ENCODE measurements at regions not wholly inside any gene's neighbourhood (a gene's known extent, or its start where the extent isn't known, plus 50 kb on each side); places are given as distances from the start of the nearest gene placed in this dataset.

DNA sequence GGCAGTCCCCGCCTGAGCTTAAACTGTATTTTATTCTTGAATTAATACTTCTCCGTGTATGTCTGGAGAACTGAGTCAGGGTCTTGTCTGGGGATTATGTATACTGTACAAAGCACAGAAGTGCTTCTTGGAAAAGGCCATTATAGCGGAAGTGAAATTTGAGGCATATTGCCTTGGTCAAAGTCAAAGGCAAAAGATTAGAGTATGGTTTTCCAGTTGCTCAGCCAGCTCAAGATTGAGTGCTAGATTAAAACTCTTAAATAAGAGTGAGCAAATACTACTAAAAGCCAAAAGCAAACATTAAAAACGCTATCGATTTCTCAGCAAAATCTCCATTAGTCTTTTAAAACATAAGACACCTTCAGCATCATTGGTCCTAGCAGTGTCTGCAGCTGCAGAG, 207.7 kb upstream of the MAN1A1 start:
- Histone ChIP-seq H3K9ac (ENCODE audit: low read length) (no peak overlapping the region), H3K4me3 (ENCODE audit: low read length) (no peak overlapping the region), H3K36me3 (ENCODE audit: control insufficient read depth, low read depth, low read length) (no peaks in the 10 kb centered on the region), H3K9me3 (ENCODE audit: control insufficient read depth, low read depth, low read length) (no peaks in the 10 kb centered on the region), H3K27me3 (ENCODE audit: control insufficient read depth, insufficient read depth, low read length) (no peaks in the 10 kb centered on the region), H3K27ac (ENCODE audit: low read length) (no peak overlapping the region), H3K4me1 (ENCODE audit: control insufficient read depth, low read depth, low read length) (no peaks in the 10 kb centered on the region)

DNA sequence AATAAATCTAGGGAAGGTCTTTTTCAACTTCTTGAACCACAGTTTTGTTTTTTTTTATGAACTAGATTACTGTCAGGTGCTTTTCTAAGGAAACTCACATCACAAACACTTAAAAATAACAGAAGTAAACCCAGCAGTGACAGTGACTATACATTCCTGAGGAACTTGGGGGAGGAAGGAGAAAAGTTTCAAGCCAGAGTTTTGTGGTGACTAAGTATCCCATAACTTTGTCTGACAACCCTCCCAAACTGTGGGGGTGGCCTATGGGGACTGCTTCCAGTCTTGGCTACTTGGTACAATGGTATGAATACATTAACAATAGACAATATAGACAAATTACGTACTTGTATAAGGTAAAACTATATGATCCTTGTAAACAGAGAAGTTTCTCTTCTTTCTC, 202.5 kb upstream of the MAN1A1 start:
- Histone ChIP-seq H3K27ac (ENCODE audit: low read length) (no peak overlapping the region), H3K4me1 (ENCODE audit: control insufficient read depth, low read depth, low read length) (no peaks in the 10 kb centered on the region), H3K9me3 (ENCODE audit: control insufficient read depth, low read depth, low read length) (no peaks in the 10 kb centered on the region), H3K36me3 (ENCODE audit: control insufficient read depth, low read depth, low read length) (no peaks in the 10 kb centered on the region), H3K4me3 (ENCODE audit: low read length) (no peak overlapping the region), H3K27me3 (ENCODE audit: control insufficient read depth, insufficient read depth, low read length) (no peaks in the 10 kb centered on the region), H3K9ac (ENCODE audit: low read length) (no peak overlapping the region)

DNA sequence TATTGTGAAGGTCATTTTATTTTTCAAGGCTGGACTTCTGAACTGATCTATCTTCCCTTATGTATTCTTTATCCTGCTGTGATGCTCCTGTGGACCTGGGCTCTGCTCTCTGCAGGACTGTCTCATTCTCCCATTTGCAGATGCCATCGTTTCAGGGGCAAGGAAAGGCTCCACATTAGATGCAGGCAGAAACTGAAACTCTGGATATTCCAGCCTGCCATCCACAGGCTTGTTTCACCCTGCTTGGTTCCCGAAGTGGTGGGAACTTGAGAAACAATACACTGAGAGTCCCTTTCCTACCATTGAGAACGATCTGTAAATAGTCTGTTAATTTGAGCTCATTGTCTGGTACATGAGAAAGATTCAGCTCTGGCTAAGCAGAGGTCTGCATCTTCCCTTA, 197.5 kb upstream of the MAN1A1 start:
- no peaks in the 10 kb centered on the region for H3K36me3 ChIP-seq (ENCODE audit: control insufficient read depth, low read depth, low read length)
- H3K27ac ChIP-seq (ENCODE audit: low read length): no peak overlapping the region
- H3K4me1 ChIP-seq (ENCODE audit: control insufficient read depth, low read depth, low read length): no peaks in the 10 kb centered on the region
- no peak overlapping the region for H3K9ac ChIP-seq (ENCODE audit: low read length)
- no peaks in the 10 kb centered on the region for H3K9me3 ChIP-seq (ENCODE audit: control insufficient read depth, low read depth, low read length)
- no peaks in the 10 kb centered on the region for H3K27me3 ChIP-seq (ENCODE audit: control insufficient read depth, insufficient read depth, low read length)
- H3K4me3 ChIP-seq (ENCODE audit: low read length): no peak overlapping the region

DNA sequence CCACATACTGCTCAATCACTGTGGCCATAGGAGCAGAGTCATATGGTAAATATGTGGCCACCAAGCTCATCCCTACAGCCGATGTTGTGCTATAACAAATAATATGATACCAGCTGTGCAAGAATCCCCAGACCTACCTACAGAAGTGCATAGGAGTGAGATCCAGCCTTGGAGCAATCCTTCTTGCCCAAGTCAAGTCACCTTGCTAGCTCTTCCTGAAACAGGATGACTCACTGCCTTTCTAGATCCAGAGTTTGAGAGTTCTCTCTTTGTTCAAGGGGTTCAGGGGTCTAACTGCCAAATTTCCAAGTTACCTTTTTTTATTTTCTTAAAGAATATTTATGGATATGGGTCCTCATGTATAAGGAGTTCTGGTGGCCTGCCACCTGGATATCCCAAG, 195.7 kb upstream of the MAN1A1 start:
- no peak overlapping the region for H3K4me3 ChIP-seq (ENCODE audit: low read length)
- no peaks in the 10 kb centered on the region for H3K4me1 ChIP-seq (ENCODE audit: control insufficient read depth, low read depth, low read length)
- no peak overlapping the region for H3K9ac ChIP-seq (ENCODE audit: low read length)
- H3K27ac ChIP-seq (ENCODE audit: low read length): no peak overlapping the region
- H3K36me3 ChIP-seq (ENCODE audit: control insufficient read depth, low read depth, low read length): no peaks in the 10 kb centered on the region
- no peaks in the 10 kb centered on the region for H3K27me3 ChIP-seq (ENCODE audit: control insufficient read depth, insufficient read depth, low read length)
- H3K9me3 ChIP-seq (ENCODE audit: control insufficient read depth, low read depth, low read length): no peaks in the 10 kb centered on the region

DNA sequence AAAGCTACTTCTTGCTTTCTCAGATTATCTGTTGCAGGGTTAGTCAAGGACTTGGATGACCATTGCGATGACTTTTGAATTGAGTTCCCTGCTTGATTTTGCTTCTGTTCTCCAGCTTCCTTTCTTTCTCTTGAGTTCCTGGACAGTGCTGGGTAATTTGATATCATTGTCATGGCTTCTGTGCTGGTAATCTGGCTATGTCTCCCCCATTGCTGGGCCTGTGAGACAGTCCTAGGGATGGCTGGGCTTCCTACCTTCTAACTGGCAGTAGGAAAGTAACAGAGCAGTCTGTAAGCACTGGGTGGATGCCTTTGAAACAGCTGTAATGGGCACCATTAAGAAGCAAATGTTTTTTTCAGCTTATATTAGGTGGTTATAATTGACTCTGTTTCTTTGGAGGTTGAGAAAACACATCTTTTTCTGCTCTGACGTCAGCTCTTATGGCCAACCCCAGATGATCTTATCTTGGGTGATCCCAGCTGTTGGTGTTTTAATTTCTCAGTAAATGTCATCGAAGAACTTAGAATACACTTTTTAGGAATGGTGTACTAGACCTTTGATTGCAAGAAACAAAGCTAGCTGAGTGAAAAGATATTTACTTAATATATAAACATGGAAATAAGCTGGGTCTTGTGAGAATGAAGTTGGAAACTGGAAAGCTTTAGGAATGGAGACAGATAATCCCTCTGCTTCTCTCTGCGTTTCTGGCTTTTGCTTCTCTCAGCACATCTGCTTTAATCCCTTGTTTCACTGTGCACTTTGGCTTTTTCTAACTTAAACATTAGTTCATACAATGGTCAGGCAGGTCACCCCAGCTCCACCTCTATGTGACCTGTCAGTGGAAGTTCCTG, 195.0 kb upstream of the MAN1A1 start:
- Histone ChIP-seq H3K27ac (ENCODE audit: low read length) (no peak overlapping the region), H3K36me3 (ENCODE audit: control insufficient read depth, low read depth, low read length) (no peaks in the 10 kb centered on the region), H3K9me3 (ENCODE audit: control insufficient read depth, low read depth, low read length) (no peaks in the 10 kb centered on the region), H3K9ac (ENCODE audit: low read length) (no peak overlapping the region), H3K4me1 (ENCODE audit: control insufficient read depth, low read depth, low read length) (no peaks in the 10 kb centered on the region), H3K4me3 (ENCODE audit: low read length) (no peak overlapping the region), H3K27me3 (ENCODE audit: control insufficient read depth, insufficient read depth, low read length) (no peaks in the 10 kb centered on the region)

DNA sequence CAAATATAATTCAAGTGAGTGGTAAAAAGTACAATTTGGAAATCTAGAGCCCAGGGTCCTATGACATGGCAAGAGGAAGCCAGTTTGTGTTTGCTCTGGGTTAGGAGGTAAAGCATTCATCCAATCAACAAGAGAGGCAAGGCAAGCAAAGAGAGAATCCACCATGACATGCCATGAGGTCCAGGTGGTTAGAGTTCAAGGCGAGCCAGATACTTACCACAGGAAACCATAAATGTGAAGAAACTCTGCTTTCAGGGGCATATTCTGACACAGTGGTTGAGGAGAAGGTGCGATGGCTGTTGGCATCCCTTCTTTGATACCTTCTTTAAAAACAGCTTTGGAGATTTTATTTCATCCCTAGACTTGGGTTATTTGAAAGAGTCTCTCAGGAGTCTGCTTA, 193.8 kb upstream of the MAN1A1 start:
- Histone ChIP-seq H3K27me3 (ENCODE audit: control insufficient read depth, insufficient read depth, low read length) (no peaks in the 10 kb centered on the region), H3K4me3 (ENCODE audit: low read length) (no peak overlapping the region), H3K36me3 (ENCODE audit: control insufficient read depth, low read depth, low read length) (no peaks in the 10 kb centered on the region), H3K9ac (ENCODE audit: low read length) (no peak overlapping the region), H3K27ac (ENCODE audit: low read length) (no peak overlapping the region), H3K9me3 (ENCODE audit: control insufficient read depth, low read depth, low read length) (no peaks in the 10 kb centered on the region), H3K4me1 (ENCODE audit: control insufficient read depth, low read depth, low read length) (no peaks in the 10 kb centered on the region)

DNA sequence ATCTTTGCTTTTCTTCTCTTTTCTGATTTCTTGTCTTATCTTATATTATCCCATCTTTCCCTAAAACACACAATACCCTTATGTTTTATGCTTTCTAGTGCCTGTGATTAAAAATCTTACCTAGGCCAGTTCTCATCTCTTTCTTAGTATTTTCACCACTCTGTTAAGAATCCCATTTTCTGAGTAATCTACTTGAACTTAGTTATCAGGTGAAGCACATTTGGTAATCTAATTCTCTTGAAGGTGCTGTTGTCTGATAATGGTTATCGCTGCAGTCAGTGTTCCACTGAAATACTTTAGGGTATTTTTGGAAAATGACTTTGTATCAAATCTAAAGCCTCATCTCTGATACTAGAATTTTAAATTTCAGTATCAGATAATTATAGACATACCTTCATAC, 192.5 kb upstream of the MAN1A1 start:
- Histone ChIP-seq H3K36me3 (ENCODE audit: control insufficient read depth, low read depth, low read length) (no peaks in the 10 kb centered on the region), H3K9me3 (ENCODE audit: control insufficient read depth, low read depth, low read length) (no peaks in the 10 kb centered on the region), H3K27ac (ENCODE audit: low read length) (no peak overlapping the region), H3K4me3 (ENCODE audit: low read length) (no peak overlapping the region), H3K9ac (ENCODE audit: low read length) (no peak overlapping the region), H3K27me3 (ENCODE audit: control insufficient read depth, insufficient read depth, low read length) (no peaks in the 10 kb centered on the region), H3K4me1 (ENCODE audit: control insufficient read depth, low read depth, low read length) (no peaks in the 10 kb centered on the region)

DNA sequence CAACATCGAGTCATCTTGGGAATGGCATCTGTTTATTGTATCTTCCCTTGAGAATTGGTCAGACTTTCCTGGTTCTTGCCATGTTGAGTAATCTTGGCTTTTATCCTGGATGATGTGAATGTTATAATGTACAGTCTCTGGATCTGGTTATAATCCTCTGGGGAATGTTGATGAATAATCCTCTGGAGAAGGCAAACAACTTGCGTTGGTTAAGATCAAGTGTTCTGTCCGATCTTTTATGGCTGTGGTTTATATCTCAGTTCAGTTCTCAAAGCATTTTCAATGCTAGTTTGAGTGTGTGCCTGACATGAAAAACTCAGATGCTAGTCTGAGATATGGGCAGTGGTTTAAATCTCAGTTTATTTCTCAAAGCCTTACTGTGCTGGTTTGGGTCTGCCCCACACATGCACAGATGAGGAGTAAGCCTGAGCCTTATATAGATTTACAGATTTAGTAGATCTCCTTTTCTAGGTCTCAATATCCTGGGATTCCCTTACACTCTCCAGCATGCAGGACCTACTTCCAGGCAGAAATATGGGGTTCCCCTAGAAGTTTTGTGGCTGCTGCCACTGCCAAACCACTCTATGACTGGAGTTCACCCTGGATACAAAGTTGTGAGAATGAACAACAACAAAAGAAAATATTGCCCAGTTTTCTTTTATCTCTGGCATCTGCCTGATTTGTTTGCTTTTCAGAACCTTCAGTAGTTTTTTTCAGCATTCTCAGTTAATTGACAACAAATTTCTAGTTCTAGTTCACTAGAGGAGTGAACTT, 191.8 kb upstream of the MAN1A1 start:
- no peak overlapping the region for H3K9ac ChIP-seq (ENCODE audit: low read length)
- H3K4me3 ChIP-seq (ENCODE audit: low read length): no peak overlapping the region
- H3K4me1 ChIP-seq (ENCODE audit: control insufficient read depth, low read depth, low read length): no peaks in the 10 kb centered on the region
- no peaks in the 10 kb centered on the region for H3K27me3 ChIP-seq (ENCODE audit: control insufficient read depth, insufficient read depth, low read length)
- H3K36me3 ChIP-seq (ENCODE audit: control insufficient read depth, low read depth, low read length): no peaks in the 10 kb centered on the region
- no peak overlapping the region for H3K27ac ChIP-seq (ENCODE audit: low read length)
- H3K9me3 ChIP-seq (ENCODE audit: control insufficient read depth, low read depth, low read length): no peaks in the 10 kb centered on the region

DNA sequence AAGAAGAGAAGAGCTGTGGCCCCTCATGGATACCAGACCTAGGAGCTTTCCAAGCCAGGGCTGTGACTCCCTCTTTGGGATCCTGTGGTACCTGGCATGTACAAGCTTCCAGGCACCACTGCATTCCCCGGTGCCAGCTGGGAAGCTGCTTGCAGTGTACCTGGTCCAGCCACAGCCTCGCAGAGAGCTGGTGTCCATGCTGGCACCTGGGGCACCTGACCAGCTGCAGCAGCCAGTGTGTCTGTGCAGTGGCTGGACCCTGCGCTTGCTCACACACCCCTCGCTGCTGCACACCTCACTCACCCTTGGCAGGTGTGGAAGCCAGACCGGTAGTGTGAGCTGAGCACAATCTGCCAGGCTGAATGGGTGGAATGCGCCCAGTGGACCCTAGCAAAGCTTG, 190.9 kb upstream of the MAN1A1 start:
- no peak overlapping the region for H3K4me3 ChIP-seq (ENCODE audit: low read length)
- no peaks in the 10 kb centered on the region for H3K4me1 ChIP-seq (ENCODE audit: control insufficient read depth, low read depth, low read length)
- no peak overlapping the region for H3K27ac ChIP-seq (ENCODE audit: low read length)
- H3K9me3 ChIP-seq (ENCODE audit: control insufficient read depth, low read depth, low read length): no peaks in the 10 kb centered on the region
- no peaks in the 10 kb centered on the region for H3K36me3 ChIP-seq (ENCODE audit: control insufficient read depth, low read depth, low read length)
- no peaks in the 10 kb centered on the region for H3K27me3 ChIP-seq (ENCODE audit: control insufficient read depth, insufficient read depth, low read length)
- no peak overlapping the region for H3K9ac ChIP-seq (ENCODE audit: low read length)

DNA sequence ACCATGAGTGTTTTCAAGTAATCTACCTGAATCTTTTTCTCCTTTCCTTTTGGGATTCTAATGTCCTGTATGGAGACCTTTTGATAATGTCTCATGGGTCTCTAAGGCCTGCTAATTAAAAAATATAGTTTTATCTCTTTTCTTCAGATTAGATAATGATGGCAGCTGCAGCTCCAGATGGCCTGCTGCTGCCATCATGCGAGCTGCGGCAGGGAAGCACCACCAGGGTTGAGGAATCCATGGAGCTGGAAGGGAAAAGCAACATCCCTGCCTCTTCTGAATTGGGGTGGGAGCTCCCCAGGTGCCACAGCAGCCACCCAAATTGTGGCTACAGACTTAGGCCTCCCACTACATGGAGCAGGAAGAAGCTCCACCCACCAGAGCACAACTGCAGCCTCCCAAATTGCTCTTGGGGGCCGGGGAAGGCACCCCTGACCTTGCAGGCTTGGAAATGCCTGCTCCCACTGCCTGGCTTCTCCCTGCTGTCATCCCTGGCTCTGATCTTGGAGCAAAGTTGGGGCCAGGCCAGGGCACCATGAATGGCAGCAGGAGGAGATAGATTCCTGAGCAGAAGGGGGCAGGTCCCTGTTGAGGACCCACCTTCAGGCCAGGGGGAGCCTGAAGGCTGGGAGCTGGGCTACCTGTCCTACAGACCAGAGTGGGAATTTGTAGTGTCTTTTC, 189.6 kb upstream of the MAN1A1 start:
- Histone ChIP-seq H3K36me3 (ENCODE audit: control insufficient read depth, low read depth, low read length) (no peaks in the 10 kb centered on the region), H3K4me1 (ENCODE audit: control insufficient read depth, low read depth, low read length) (no peaks in the 10 kb centered on the region), H3K27ac (ENCODE audit: low read length) (no peak overlapping the region), H3K9ac (ENCODE audit: low read length) (no peak overlapping the region), H3K9me3 (ENCODE audit: control insufficient read depth, low read depth, low read length) (no peaks in the 10 kb centered on the region), H3K4me3 (ENCODE audit: low read length) (no peak overlapping the region), H3K27me3 (ENCODE audit: control insufficient read depth, insufficient read depth, low read length) (no peaks in the 10 kb centered on the region)

DNA sequence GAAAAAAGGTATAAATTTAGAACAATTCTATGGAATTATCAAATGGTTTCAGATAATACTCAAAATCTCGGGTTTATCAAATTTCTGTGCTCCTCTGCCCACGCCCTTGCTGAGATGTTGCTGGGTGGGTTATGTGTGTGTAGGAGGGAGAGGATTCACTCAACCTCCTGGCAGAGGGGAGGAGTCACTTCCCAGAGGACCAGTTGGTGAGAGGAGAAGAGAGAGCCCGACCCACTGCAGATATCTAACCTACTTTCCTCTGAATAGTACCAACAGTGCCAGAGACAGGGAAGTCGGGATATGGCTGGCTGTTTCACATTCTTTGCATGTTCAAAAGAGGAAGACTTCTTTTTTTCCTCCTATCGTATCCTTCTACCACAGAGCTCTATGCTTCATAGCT, 187.1 kb upstream of the MAN1A1 start:
- H3K4me3 ChIP-seq (ENCODE audit: low read length): no peak overlapping the region
- no peaks in the 10 kb centered on the region for H3K9me3 ChIP-seq (ENCODE audit: control insufficient read depth, low read depth, low read length)
- no peak overlapping the region for H3K27ac ChIP-seq (ENCODE audit: low read length)
- no peaks in the 10 kb centered on the region for H3K27me3 ChIP-seq (ENCODE audit: control insufficient read depth, insufficient read depth, low read length)
- no peak overlapping the region for H3K9ac ChIP-seq (ENCODE audit: low read length)
- H3K4me1 ChIP-seq (ENCODE audit: control insufficient read depth, low read depth, low read length): no peaks in the 10 kb centered on the region
- no peaks in the 10 kb centered on the region for H3K36me3 ChIP-seq (ENCODE audit: control insufficient read depth, low read depth, low read length)
